ENCODE measurements at regions not wholly inside any gene's neighbourhood (a gene's known extent, or its start where the extent isn't known, plus 50 kb on each side); places are given as distances from the start of the nearest gene placed in this dataset.

- no peak for TF ChIP-seq GATA3 (IDR thresholded peaks at IDR 0.05; ENCODE audit: low read depth, low read length)
- no peak for TF ChIP-seq GATA2 (IDR thresholded peaks at IDR 0.05; ENCODE audit: low read depth, low read length)
Observed at GRCh38 chr6:170229396-170229795, 61.5 kb downstream of the DLL1 start.
